ENCODE measurements at regions not wholly inside any gene's neighbourhood (a gene's known extent, or its start where the extent isn't known, plus 50 kb on each side); places are given as distances from the start of the nearest gene placed in this dataset.

DNA sequence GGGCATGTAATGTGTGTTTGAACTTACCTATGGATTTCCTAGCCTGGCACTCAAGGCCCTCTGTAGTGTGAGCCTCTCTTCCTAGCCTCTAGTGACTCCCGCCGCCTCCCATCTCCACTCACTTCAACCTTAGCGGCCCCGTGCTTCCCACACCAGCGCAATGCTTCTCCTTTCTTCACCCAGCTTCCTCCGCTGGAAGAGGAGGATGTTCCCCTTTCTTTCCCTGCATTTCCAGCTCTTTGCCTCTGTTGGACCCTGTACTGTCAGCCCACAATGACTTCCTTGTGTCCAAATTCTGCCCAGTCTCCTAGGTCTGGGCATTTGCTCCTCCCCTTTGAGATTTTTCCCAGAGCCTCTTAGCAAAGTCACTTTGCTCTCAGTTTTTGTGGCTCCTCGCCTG is 138.1 kb upstream of the IRF2BP2 start:
- no peaks in the 10 kb centered on the region for H3K79me2 ChIP-seq (ENCODE audit: control insufficient read depth, insufficient read depth, low read length)
- H3K9ac ChIP-seq (ENCODE audit: insufficient read depth in 1 of 2, low read depth in 2 of 2, low read length in 2 of 2), result no peak overlapping the region
- no peak overlapping the region for H3K4me3 ChIP-seq
- intact Hi-C loops (cut with micrococcal nuclease) (no loop called here), in situ Hi-C loops (cut with MboI) (no loop called here)
- no peak for DNase-seq (ENCODE audit: extremely low read depth in 1 of 4, low spot score in 3 of 4)
- H3K27ac ChIP-seq (ENCODE audit: extremely low read depth, low read depth, low read length), result no peak overlapping the region
- TF ChIP-seq, protein P1, sequence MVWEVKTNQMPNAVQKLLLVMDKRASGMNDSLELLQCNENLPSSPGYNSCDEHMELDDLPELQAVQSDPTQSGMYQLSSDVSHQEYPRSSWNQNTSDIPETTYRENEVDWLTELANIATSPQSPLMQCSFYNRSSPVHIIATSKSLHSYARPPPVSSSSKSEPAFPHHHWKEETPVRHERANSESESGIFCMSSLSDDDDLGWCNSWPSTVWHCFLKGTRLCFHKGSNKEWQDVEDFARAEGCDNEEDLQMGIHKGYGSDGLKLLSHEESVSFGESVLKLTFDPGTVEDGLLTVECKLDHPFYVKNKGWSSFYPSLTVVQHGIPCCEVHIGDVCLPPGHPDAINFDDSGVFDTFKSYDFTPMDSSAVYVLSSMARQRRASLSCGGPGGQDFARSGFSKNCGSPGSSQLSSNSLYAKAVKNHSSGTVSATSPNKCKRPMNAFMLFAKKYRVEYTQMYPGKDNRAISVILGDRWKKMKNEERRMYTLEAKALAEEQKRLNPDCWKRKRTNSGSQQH (CRISPR knock-in tag; IDR thresholded peaks at IDR 0.05), result no peak
- TF ChIP-seq, protein P2, sequence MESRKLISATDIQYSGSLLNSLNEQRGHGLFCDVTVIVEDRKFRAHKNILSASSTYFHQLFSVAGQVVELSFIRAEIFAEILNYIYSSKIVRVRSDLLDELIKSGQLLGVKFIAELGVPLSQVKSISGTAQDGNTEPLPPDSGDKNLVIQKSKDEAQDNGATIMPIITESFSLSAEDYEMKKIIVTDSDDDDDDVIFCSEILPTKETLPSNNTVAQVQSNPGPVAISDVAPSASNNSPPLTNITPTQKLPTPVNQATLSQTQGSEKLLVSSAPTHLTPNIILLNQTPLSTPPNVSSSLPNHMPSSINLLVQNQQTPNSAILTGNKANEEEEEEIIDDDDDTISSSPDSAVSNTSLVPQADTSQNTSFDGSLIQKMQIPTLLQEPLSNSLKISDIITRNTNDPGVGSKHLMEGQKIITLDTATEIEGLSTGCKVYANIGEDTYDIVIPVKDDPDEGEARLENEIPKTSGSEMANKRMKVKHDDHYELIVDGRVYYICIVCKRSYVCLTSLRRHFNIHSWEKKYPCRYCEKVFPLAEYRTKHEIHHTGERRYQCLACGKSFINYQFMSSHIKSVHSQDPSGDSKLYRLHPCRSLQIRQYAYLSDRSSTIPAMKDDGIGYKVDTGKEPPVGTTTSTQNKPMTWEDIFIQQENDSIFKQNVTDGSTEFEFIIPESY (CRISPR knock-in tag; IDR thresholded peaks at IDR 0.05), result peak; percentile 60; the same call in 1 of the 2 replicates
- ChIA-PET CTCF (ENCODE audit: low intra/inter-chr PET ratio) (no interaction called here), POLR2A (no interaction called here)
- no TSS peak for BruUV-seq (replicated peaks)
- no peak overlapping the region for H2AFZ ChIP-seq (ENCODE audit: low read depth, low read length)
- no peak for ATAC-seq
- H3K9me3 ChIP-seq (replicated peaks; ENCODE audit: control insufficient read depth, insufficient read depth, low read depth, low read length), result no peaks in the 10 kb centered on the region
- H3K9me1 ChIP-seq (ENCODE audit: control insufficient read depth, insufficient read depth, low read length), result no peaks in the 10 kb centered on the region
- H4K20me1 ChIP-seq (replicated peaks; ENCODE audit: control insufficient read depth, insufficient read depth, low read length), result no peaks in the 10 kb centered on the region
- H3K36me3 ChIP-seq (ENCODE audit: control insufficient read depth, insufficient read depth, low read length), result no peaks in the 10 kb centered on the region
- FAIRE-seq, result no peak
- H3K4me2 ChIP-seq (ENCODE audit: insufficient read depth, low read length), result no peak overlapping the region
- WGBS (ENCODE audit: insufficient coverage, low coverage, missing lambda C conversion rate), result 91% methylated on average over 6 of the region's 7 CpGs
- no peaks in the 10 kb centered on the region for H3K27me3 ChIP-seq (ENCODE audit: control insufficient read depth in 2 of 2, insufficient read depth in 2 of 2, low read length in 2 of 2)
- peaks cover 11 to 39% of the 10 kb centered on the region in 2 experiments for H3K4me1 ChIP-seq (replicated peaks in 1 of 2; ENCODE audit: control insufficient read depth in 2 of 2, insufficient read depth in 2 of 2, low read length in 2 of 2)

All from K562 (cell line).